Loucy (cell line): ENCODE measurements at regions not wholly inside any gene's neighbourhood (a gene's known extent, or its start where the extent isn't known, plus 50 kb on each side); places are given as distances from the start of the nearest gene placed in this dataset.

Source experiments
- H2AFZ ChIP-seq: fragments of 200-600 bp; sonication (generic); 2 replicates; pipeline ENCODE4 v1.6.0; 2016; ENCODE audit warnings: antibody characterized with exemption, mild to moderate bottlenecking, low read length, moderate library complexity
- H3F3A ChIP-seq: fragments of 200-600 bp; 2 replicates; pipeline ENCODE4 v1.6.0; 2016; ENCODE audit warnings: antibody characterized with exemption, low read depth, mild to moderate bottlenecking
- H3K27me3 ChIP-seq: fragments of 200-600 bp; sonication (generic); 2 replicates; pipeline ENCODE4 v1.6.1; 2014; ENCODE audit warnings: low read length, mild to moderate bottlenecking; ENCODE audit not compliant: insufficient read depth, poor library complexity, severe bottlenecking
- H3K36me3 ChIP-seq: fragments of 200-600 bp; sonication (generic); 2 replicates; pipeline ENCODE4 v1.6.1; 2016; ENCODE audit warnings: low read length; ENCODE audit not compliant: insufficient read depth
- H3K4me1 ChIP-seq: fragments of 200-600 bp; sonication (generic); 2 replicates; pipeline ENCODE4 v1.5.1; 2014; ENCODE audit warnings: low read length, mild to moderate bottlenecking; ENCODE audit not compliant: insufficient read depth, poor library complexity, severe bottlenecking
- H3K4me2 ChIP-seq: fragments of 200-600 bp; sonication (generic); 2 replicates; pipeline ENCODE4 v1.6.0; 2014; ENCODE audit warnings: antibody characterized with exemption, low read length, low read depth, mild to moderate bottlenecking; ENCODE audit not compliant: poor library complexity, severe bottlenecking
- H3K4me3 ChIP-seq: fragments of 200-600 bp; sonication (generic); 2 replicates; pipeline ENCODE4 v1.5.1; 2014; ENCODE audit warnings: low read length, mild to moderate bottlenecking, mixed read lengths; ENCODE audit not compliant: poor library complexity, severe bottlenecking
- H3K79me2 ChIP-seq: fragments of 200-600 bp; sonication (generic); 2 replicates; pipeline ENCODE4 v1.6.1; 2014; ENCODE audit warnings: low read length; ENCODE audit not compliant: insufficient read depth
- H3K9ac ChIP-seq: fragments of 200-600 bp; sonication (generic); 2 replicates; pipeline ENCODE4 v1.6.0; 2014; ENCODE audit warnings: mild to moderate bottlenecking, low read depth, low read length, moderate library complexity; ENCODE audit not compliant: poor library complexity, severe bottlenecking
- H3K9me2 ChIP-seq: fragments of 200-600 bp; sonication (generic); replicated peaks from 2 replicates; pipeline ENCODE4 v1.6.1; 2016; ENCODE audit warnings: low read depth, low read length, mixed read lengths
- H3K9me3 ChIP-seq: fragments of 200-600 bp; sonication (generic); 2 replicates; pipeline ENCODE4 v1.6.1; 2014; ENCODE audit warnings: mild to moderate bottlenecking, antibody characterized with exemption, low read length, low read depth; ENCODE audit not compliant: insufficient read depth
- H4K20me1 ChIP-seq: fragments of 200-600 bp; sonication (generic); 2 replicates; pipeline ENCODE4 v1.6.0; 2014; ENCODE audit warnings: antibody characterized with exemption, low read length, mild to moderate bottlenecking; ENCODE audit not compliant: insufficient read depth, poor library complexity, severe bottlenecking
- CTCF ChIP-seq: fragments of 200-600 bp; sonication (generic); conservative IDR thresholded peaks from 2 replicates; pipeline ENCODE4 v1.5.1; 2014; ENCODE audit warnings: mild to moderate bottlenecking, antibody characterized with exemption, low read length
- EZH2phosphoT487 ChIP-seq: fragments of 200-600 bp; IDR thresholded peaks from 2 replicates; pipeline ENCODE4 v1.6.1; 2018; ENCODE audit warnings: antibody characterized with exemption, mild to moderate bottlenecking, moderate library complexity, borderline replicate concordance

- no peaks in the 10 kb centered on the region for H3K9me2 ChIP-seq
- H3F3A ChIP-seq: no peaks in the 10 kb centered on the region
- no peaks in the 10 kb centered on the region for H3K36me3 ChIP-seq
- H3K4me1 ChIP-seq: peaks cover 20% of the 10 kb centered on the region
- H3K79me2 ChIP-seq: no peaks in the 10 kb centered on the region
- H3K9ac ChIP-seq: no peak overlapping the region
- H3K4me2 ChIP-seq: no peak overlapping the region
- no peaks in the 10 kb centered on the region for H3K9me3 ChIP-seq
- no peaks in the 10 kb centered on the region for H3K27me3 ChIP-seq
- H4K20me1 ChIP-seq: no peaks in the 10 kb centered on the region
- no peak overlapping the region for H3K4me3 ChIP-seq
- TF ChIP-seq EZH2phosphoT487: no peak
- no peak for TF ChIP-seq CTCF
- no peak overlapping the region for H2AFZ ChIP-seq
Measured at GRCh38 chr5:96023518-96023917, 61.9 kb upstream of the ELL2 start.

GRCh38 chr5:96022971-96023370, 61.3 kb upstream of the ELL2 start:
- H4K20me1 ChIP-seq: no peaks in the 10 kb centered on the region
- no peak overlapping the region for H2AFZ ChIP-seq
- H3K9me2 ChIP-seq: no peaks in the 10 kb centered on the region
- H3F3A ChIP-seq: no peaks in the 10 kb centered on the region
- no peak overlapping the region for H3K4me3 ChIP-seq
- no peaks in the 10 kb centered on the region for H3K27me3 ChIP-seq
- H3K9ac ChIP-seq: no peak overlapping the region
- H3K4me2 ChIP-seq: no peak overlapping the region
- H3K79me2 ChIP-seq: no peaks in the 10 kb centered on the region
- peaks cover 20% of the 10 kb centered on the region for H3K4me1 ChIP-seq
- no peaks in the 10 kb centered on the region for H3K9me3 ChIP-seq
- no peaks in the 10 kb centered on the region for H3K36me3 ChIP-seq
- no peak for TF ChIP-seq EZH2phosphoT487

GRCh38 chr5:96017951-96018350, 56.3 kb upstream of the ELL2 start:
- H3K36me3 ChIP-seq: no peaks in the 10 kb centered on the region
- no peaks in the 10 kb centered on the region for H3K9me2 ChIP-seq
- no peak overlapping the region for H3K4me2 ChIP-seq
- H3K79me2 ChIP-seq: no peaks in the 10 kb centered on the region
- peaks cover 7% of the 10 kb centered on the region for H3K4me1 ChIP-seq
- no peaks in the 10 kb centered on the region for H3F3A ChIP-seq
- no peaks in the 10 kb centered on the region for H3K27me3 ChIP-seq
- H2AFZ ChIP-seq: no peak overlapping the region
- no peak overlapping the region for H3K9ac ChIP-seq
- H3K4me3 ChIP-seq: no peak overlapping the region
- H4K20me1 ChIP-seq: no peaks in the 10 kb centered on the region
- no peaks in the 10 kb centered on the region for H3K9me3 ChIP-seq
- no peak for TF ChIP-seq EZH2phosphoT487
- no peak for TF ChIP-seq CTCF

- Histone ChIP-seq H3K9me3 (no peaks in the 10 kb centered on the region), H3K4me3 (no peak overlapping the region), H3K9me2 (no peaks in the 10 kb centered on the region), H3F3A (no peaks in the 10 kb centered on the region), H3K4me2 (no peak overlapping the region), H3K79me2 (no peaks in the 10 kb centered on the region), H3K9ac (no peak overlapping the region), H2AFZ (no peak overlapping the region), H4K20me1 (no peaks in the 10 kb centered on the region), H3K36me3 (no peaks in the 10 kb centered on the region), H3K4me1 (peaks cover 7% of the 10 kb centered on the region), H3K27me3 (no peaks in the 10 kb centered on the region)
- TF ChIP-seq CTCF: no peak
- no peak for TF ChIP-seq EZH2phosphoT487
Measured at GRCh38 chr5:96016216-96016615, 54.6 kb upstream of the ELL2 start.
